NT2/D1 (cell line): ENCODE measurements at regions not wholly inside any gene's neighbourhood (a gene's known extent, or its start where the extent isn't known, plus 50 kb on each side); places are given as distances from the start of the nearest gene placed in this dataset.
A peak's percentile ranks its signal among the peaks of the same experiment; 100 is the strongest.
"Not testable (repeated sequence)": the region's sequence is repeated elsewhere in the genome, so short reads cannot be mapped to it uniquely, and the experiment has no call there.

Experiments
- DNase-seq: peaks from one replicate; pipeline ENCODE4 v3.0.0-alpha.2; 2011; ENCODE audit warnings: low read depth, low spot score
- H3K27me3 ChIP-seq: 2 replicates; pipeline ENCODE4 v1.6.0; 2011; ENCODE audit warnings: mild to moderate bottlenecking; ENCODE audit not compliant: insufficient read length, insufficient read depth
- H3K36me3 ChIP-seq: 2 replicates; pipeline ENCODE4 v1.6.1; 2011; ENCODE audit warnings: mild to moderate bottlenecking, low read length, mixed read lengths; ENCODE audit not compliant: insufficient read depth, insufficient read length
- H3K4me1 ChIP-seq: 2 replicates; pipeline ENCODE4 v1.5.1; 2011; ENCODE audit not compliant: insufficient read depth, insufficient read length
- H3K4me3 ChIP-seq: 2 replicates; pipeline ENCODE4 v1.5.1; 2011; ENCODE audit warnings: low read depth; ENCODE audit not compliant: insufficient read length
- H3K9ac ChIP-seq: 2 replicates; pipeline ENCODE4 v1.6.0; 2011; ENCODE audit warnings: low read depth; ENCODE audit not compliant: insufficient read length
- H3K9me3 ChIP-seq: 2 replicates; pipeline ENCODE4 v1.5.1; 2011; ENCODE audit warnings: mild to moderate bottlenecking, low read length; ENCODE audit not compliant: insufficient read depth
- SUZ12 ChIP-seq: IDR thresholded peaks from 2 replicates; pipeline ENCODE4 v1.6.1; 2011; ENCODE audit not compliant: insufficient read length, insufficient read depth; ENCODE audit errors: extremely low read depth
- YY1 ChIP-seq: IDR thresholded peaks from 2 replicates; pipeline ENCODE4 v1.6.1; 2011; ENCODE audit not compliant: insufficient read length, insufficient read depth
- ZNF274 ChIP-seq: IDR thresholded peaks from 2 replicates; pipeline ENCODE4 v1.6.1; 2011; ENCODE audit warnings: mild to moderate bottlenecking, low read depth, low read length

GRCh38 chr14:62505045-62505444, 540.2 kb downstream of the KCNH5 start:
- Histone ChIP-seq H3K4me3 (no peak overlapping the region), H3K4me1 (no peaks in the 10 kb centered on the region), H3K9me3 (no peaks in the 10 kb centered on the region), H3K9ac (no peak overlapping the region), H3K27me3 (no peaks in the 10 kb centered on the region), H3K36me3 (no peaks in the 10 kb centered on the region)
- TF ChIP-seq ZNF274, result no peak
- TF ChIP-seq SUZ12, result no peak
- TF ChIP-seq YY1, result no peak
- no peak for DNase-seq

- H3K27me3 ChIP-seq, DNase-seq, H3K36me3 ChIP-seq, H3K9me3 ChIP-seq, H3K4me1 ChIP-seq, H3K4me3 ChIP-seq, H3K9ac ChIP-seq: not testable (repeated sequence)
Observed at GRCh38 chr14:62521309-62521708, 523.9 kb downstream of the KCNH5 start.

DNA sequence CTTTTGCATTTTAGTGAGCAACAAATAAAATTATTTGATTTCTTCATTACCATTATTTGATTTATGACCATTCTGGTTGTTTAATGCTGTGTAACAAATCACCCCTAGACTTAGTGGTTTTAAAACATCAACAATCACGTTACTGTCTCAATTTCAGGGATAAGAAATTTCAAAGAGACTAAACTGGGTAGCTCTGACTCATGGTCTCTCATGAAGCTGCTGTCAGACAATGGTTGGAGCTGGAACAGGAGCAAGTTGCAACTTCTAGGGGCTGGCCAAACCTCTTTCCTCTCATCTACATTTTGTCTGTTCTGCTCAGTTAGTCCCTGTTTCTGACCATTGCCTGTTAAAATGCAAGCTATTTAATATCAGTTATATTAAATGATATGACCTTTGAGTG, 517.0 kb downstream of the KCNH5 start:
- H3K9ac ChIP-seq, result no peak overlapping the region

GRCh38 chr14:62532181-62532580, 513.1 kb downstream of the KCNH5 start:
- no peak for DNase-seq
- Histone ChIP-seq H3K27me3 (no peaks in the 10 kb centered on the region), H3K36me3 (no peaks in the 10 kb centered on the region), H3K4me3 (no peak overlapping the region), H3K9me3 (no peaks in the 10 kb centered on the region), H3K9ac (no peak overlapping the region), H3K4me1 (no peaks in the 10 kb centered on the region)
- TF ChIP-seq YY1, result no peak
- no peak for TF ChIP-seq ZNF274
- no peak for TF ChIP-seq SUZ12

More for the DNA sequence above, 517.0 kb downstream of the KCNH5 start:
- Histone ChIP-seq H3K4me1 (no peaks in the 10 kb centered on the region), H3K36me3 (no peaks in the 10 kb centered on the region), H3K4me3 (no peak overlapping the region), H3K27me3 (no peaks in the 10 kb centered on the region), H3K9me3 (no peaks in the 10 kb centered on the region)
- TF ChIP-seq ZNF274 (no peak), SUZ12 (no peak), YY1 (no peak)
- DNase-seq, result no peak

GRCh38 chr14:62546862-62547474, 498.3 kb downstream of the KCNH5 start:
- Histone ChIP-seq H3K4me3 (no peak overlapping the region), H3K4me1 (no peaks in the 10 kb centered on the region), H3K9ac (no peak overlapping the region), H3K9me3 (no peaks in the 10 kb centered on the region), H3K36me3 (no peaks in the 10 kb centered on the region), H3K27me3 (no peaks in the 10 kb centered on the region)
- TF ChIP-seq ZNF274 (no peak), YY1 (no peak), SUZ12 (no peak)
- peak; percentile 2 for DNase-seq

GRCh38 chr14:62557416-62557815, 487.8 kb downstream of the KCNH5 start:
- no peak overlapping the region for H3K4me3 ChIP-seq
- no peaks in the 10 kb centered on the region for H3K9me3 ChIP-seq
- no peak for DNase-seq
- H3K9ac ChIP-seq, result no peak overlapping the region
- H3K27me3 ChIP-seq, result no peaks in the 10 kb centered on the region
- no peaks in the 10 kb centered on the region for H3K4me1 ChIP-seq
- H3K36me3 ChIP-seq, result no peaks in the 10 kb centered on the region
- TF ChIP-seq ZNF274 (no peak), SUZ12 (no peak), YY1 (no peak)

GRCh38 chr14:62558451-62558850, 486.8 kb downstream of the KCNH5 start:
- no peak for TF ChIP-seq ZNF274
- TF ChIP-seq YY1, result no peak
- no peak for TF ChIP-seq SUZ12

DNA sequence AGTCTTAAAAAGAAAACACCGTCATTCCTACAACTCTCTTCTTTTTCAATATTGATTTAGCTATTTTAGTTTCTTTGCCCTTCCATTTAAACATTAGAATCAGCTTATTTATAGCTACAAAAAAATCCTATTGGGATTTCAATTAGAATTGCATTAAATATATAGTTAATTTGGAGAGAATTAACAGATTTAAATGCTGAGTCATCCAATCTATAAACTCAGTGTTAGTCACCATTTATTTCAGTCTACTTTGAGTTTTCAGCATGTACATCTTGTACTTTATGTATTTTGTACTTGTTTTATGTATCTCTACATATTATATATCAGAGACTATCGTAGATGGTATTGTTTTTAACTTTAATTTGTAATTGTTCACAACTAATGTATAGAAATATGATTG, 460.0 kb downstream of the KCNH5 start:
- Histone ChIP-seq H3K9ac (no peak overlapping the region), H3K36me3 (no peaks in the 10 kb centered on the region), H3K27me3 (no peaks in the 10 kb centered on the region), H3K4me3 (no peak overlapping the region), H3K9me3 (no peaks in the 10 kb centered on the region), H3K4me1 (no peaks in the 10 kb centered on the region)
- TF ChIP-seq SUZ12 (no peak), YY1 (no peak), ZNF274 (no peak)
- no peak for DNase-seq

More at GRCh38 chr14:62558451-62558850, 486.8 kb downstream of the KCNH5 start:
- H3K9me3 ChIP-seq, result no peaks in the 10 kb centered on the region
- no peaks in the 10 kb centered on the region for H3K36me3 ChIP-seq
- H3K4me3 ChIP-seq, result no peak overlapping the region
- no peak for DNase-seq
- H3K9ac ChIP-seq, result no peak overlapping the region
- no peaks in the 10 kb centered on the region for H3K27me3 ChIP-seq
- no peaks in the 10 kb centered on the region for H3K4me1 ChIP-seq
